ENCODE measurements at regions not wholly inside any gene's neighbourhood (a gene's known extent, or its start where the extent isn't known, plus 50 kb on each side); places are given as distances from the start of the nearest gene placed in this dataset.

- POLR2A ChIA-PET: no interaction called here
- CTCF ChIA-PET: interaction anchor here (0.6 kb wide), 1 partner anchor 12 kb away, joined by 3 read pairs; no protein-coding TSS in a partner anchor
- no peaks in the 10 kb centered on the region for H3K4me1 ChIP-seq (ENCODE audit: control insufficient read depth, insufficient read depth, low read length)
These were observed 109.2 kb upstream of the AGAP1 start for GRCh38 chr2:235384624-235385023.

GRCh38 chr2:235389626-235390025 lies 104.2 kb upstream of the AGAP1 start:
- Histone ChIP-seq H3K27ac (ENCODE audit: extremely low read depth, low read depth, low read length) (no peak overlapping the region), H3K36me3 (ENCODE audit: control insufficient read depth in 2 of 2, insufficient read depth in 1 of 2, low read length in 2 of 2) (no peaks in the 10 kb centered on the region), H3K4me3 (ENCODE audit: low read depth, low read length) (no peak overlapping the region), H3K4me1 (ENCODE audit: control insufficient read depth, insufficient read depth, low read length) (no peaks in the 10 kb centered on the region), H3K9me3 (ENCODE audit: control insufficient read depth, insufficient read depth, low read depth, low read length) (no peaks in the 10 kb centered on the region)
- POLR2A ChIA-PET: no interaction called here
- CTCF ChIA-PET: no interaction called here
- TF ChIP-seq ZBTB44 (tag by site-specific recombination; IDR thresholded peaks at IDR 0.05) (no peak), YY2 (tag by site-specific recombination; IDR thresholded peaks at IDR 0.05) (no peak), ZNF843 (tag by site-specific recombination; IDR thresholded peaks at IDR 0.05) (no peak), ZNF488 (tag by site-specific recombination; IDR thresholded peaks at IDR 0.05) (no peak), ZNF677 (tag by site-specific recombination; IDR thresholded peaks at IDR 0.05) (no peak), ZSCAN23 (tag by site-specific recombination; IDR thresholded peaks at IDR 0.05) (no peak), ZNF184 (tag by site-specific recombination; IDR thresholded peaks at IDR 0.05) (no peak), ZNF629 (tag by site-specific recombination; IDR thresholded peaks at IDR 0.05) (no peak)

More at GRCh38 chr2:235384624-235385023, 109.2 kb upstream of the AGAP1 start:
- no peak overlapping the region for H3K4me3 ChIP-seq (ENCODE audit: low read depth, low read length)
- TF ChIP-seq ZNF600 (tag by site-specific recombination; IDR thresholded peaks at IDR 0.05) (no peak), ZNF548 (tag by site-specific recombination; IDR thresholded peaks at IDR 0.05) (no peak), ZNF155 (tag by site-specific recombination; IDR thresholded peaks at IDR 0.05) (no peak), IKZF3 (tag by site-specific recombination; IDR thresholded peaks at IDR 0.05) (no peak), EGR2 (tag by site-specific recombination; IDR thresholded peaks at IDR 0.05; ENCODE audit: low read depth) (no peak), ZNF302 (tag by site-specific recombination; IDR thresholded peaks at IDR 0.05; ENCODE audit: low read depth) (no peak), ZIC2 (tag by site-specific recombination; IDR thresholded peaks at IDR 0.05) (no peak), ZNF311 (tag by site-specific recombination; IDR thresholded peaks at IDR 0.05; ENCODE audit: borderline replicate concordance) (no peak), INSM2 (tag by site-specific recombination; IDR thresholded peaks at IDR 0.05) (no peak), SP3 (tag by site-specific recombination; IDR thresholded peaks at IDR 0.05) (no peak), BCL11B (tag by site-specific recombination; IDR thresholded peaks at IDR 0.05; ENCODE audit: low read depth) (no peak), ZBTB7A (tag by site-specific recombination; IDR thresholded peaks at IDR 0.05; ENCODE audit: low read depth) (no peak), ELK4 (IDR thresholded peaks at IDR 0.05; ENCODE audit: borderline replicate concordance, low read depth, low read length) (no peak), ZNF121 (tag by site-specific recombination; IDR thresholded peaks at IDR 0.05) (no peak), ZNF501 (tag by site-specific recombination; IDR thresholded peaks at IDR 0.05) (no peak), ZNF398 (tag by site-specific recombination; IDR thresholded peaks at IDR 0.05) (no peak)
- no peak overlapping the region for H3K27ac ChIP-seq (ENCODE audit: extremely low read depth, low read depth, low read length)
- no peaks in the 10 kb centered on the region for H3K36me3 ChIP-seq (ENCODE audit: control insufficient read depth in 2 of 2, insufficient read depth in 1 of 2, low read length in 2 of 2)
- no peaks in the 10 kb centered on the region for H3K9me3 ChIP-seq (ENCODE audit: control insufficient read depth, insufficient read depth, low read depth, low read length)

Measured in HEK293 (cell line).